RPMI7951 (cell line): ENCODE measurements at regions not wholly inside any gene's neighbourhood (a gene's known extent, or its start where the extent isn't known, plus 50 kb on each side); places are given as distances from the start of the nearest gene placed in this dataset.

Experiments
- DNase-seq: peaks from one replicate; pipeline ENCODE4 v3.0.0-alpha.2; 2012; ENCODE audit warnings: low read depth

DNA sequence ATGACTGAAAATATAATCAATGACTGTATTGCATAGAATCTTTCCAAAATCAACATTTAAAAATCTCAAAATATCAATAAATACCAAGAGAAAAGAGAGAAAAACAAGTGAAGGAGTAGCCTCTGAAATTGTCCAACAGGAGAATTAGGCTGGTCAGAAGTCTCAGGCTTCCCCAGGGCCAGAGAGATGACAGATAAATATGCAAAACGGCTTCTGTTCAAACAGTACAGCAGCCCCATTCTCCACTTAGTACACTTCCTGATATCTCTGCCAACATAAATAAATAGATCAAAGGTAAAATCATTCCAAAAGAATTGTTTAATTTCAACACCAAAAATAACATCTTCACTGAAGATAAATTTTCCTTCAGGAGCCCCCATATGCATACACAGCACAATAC lies 204.7 kb upstream of the GABRA2 start:
- no peak for DNase-seq

DNA sequence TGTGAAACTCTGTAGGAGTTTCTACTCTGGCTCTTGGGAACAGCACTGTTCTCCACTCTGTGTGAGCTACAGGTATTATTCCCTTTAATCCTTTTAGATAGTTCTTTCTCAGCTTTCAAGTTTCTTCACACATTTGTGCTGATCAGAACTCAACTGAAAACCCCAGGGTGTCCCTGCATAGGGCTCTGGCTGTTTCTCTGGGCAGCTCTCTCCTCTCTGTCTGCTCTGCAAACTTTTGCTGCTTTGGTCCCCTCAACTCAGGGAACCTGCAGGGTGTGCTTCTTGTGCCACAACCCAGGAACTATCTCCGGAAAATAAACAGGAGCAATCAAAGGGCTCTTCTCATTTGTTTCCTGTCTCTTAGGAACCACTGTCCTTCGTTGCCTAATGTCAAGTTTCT lies 196.6 kb upstream of the GABRA2 start:
- DNase-seq: no peak

DNA sequence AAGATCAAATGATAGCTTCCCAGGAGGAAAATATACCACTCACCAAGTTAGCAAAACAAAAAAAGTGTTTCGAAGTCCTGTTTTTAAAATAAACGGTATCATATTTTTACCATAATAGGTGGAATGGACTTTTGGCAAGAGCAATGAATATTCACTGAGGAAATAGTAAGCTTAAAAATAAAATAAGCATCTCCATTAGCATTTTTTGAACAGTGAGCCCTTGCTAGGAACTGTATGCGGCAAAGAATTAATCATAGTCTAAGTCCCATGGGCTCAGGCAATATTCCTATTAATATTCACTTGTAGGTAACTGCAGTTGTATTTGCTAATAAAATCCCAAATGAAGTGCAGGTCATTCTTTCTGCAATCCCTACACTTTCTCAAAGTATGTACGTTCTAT lies 191.7 kb upstream of the GABRA2 start:
- DNase-seq: no peak

DNA sequence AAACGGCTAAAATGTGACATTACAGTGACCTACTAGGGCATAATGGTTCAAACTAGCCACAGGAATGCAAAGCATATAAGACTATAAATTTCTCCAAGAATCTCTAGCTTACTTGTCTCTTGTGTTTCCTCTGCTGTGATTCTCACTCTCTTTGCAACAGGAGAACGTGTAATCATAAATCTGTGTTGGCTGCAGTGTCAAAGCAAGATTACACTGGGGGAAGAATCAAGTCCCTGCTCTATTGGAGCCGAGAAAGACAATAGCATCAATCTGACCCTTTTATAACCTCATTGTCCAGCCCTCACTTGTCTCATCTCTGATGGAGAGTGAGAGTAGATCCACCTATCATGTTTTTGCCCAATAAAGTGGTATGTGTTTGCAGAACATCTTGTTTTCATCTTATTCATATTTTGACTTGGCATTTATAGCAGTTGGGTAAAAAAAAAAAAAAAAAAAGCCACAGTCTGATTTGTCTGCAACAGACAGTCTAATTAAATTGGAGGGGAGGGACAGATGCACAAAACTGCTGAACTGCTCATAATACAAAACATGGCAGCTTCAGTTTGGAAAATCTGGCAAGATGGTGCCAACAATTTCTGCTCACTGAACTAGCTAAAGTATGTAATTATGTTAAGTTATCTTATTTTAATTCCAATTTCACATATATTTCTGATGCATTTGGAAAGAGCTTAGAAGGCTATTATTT lies 165.0 kb upstream of the GABRA2 start:
- DNase-seq: no peak

DNA sequence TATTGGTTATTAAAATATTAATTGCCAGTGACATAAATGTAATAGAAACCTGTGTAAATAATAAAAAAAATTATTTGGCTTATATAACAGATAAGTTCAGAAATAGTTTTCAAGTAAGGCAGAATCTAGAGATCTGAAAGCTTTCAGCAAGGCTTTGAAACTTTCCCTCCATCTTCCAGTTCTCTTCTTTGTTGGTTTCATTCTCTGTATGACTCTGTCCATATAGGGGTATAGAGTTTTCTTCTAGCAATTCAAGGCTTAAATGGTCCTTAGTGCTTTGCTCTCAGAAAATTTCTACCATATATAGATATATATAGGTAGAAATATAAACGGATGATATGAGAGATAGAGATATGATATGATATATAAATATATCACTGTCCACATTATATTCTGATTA lies 160.5 kb upstream of the GABRA2 start:
- DNase-seq: no peak

DNA sequence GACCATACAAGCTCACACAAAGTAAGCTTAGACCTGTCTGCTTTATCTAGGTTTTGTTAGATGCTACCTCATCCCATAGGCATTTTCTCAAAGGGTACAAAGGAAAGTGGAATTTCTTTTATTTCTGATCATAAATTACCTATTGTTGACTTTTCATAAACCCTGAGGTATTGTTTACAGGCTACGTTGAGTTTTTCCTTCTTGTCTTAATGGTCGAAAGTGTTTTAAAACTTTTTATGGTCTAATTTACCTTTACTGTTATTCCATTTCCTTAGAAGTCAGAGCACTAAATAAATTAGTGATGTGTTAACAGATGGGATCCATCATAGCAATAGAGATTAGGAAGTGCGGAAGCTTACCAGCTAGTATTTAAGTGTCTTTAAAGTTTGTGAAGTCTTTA lies 159.2 kb upstream of the GABRA2 start:
- DNase-seq: no peak

DNA sequence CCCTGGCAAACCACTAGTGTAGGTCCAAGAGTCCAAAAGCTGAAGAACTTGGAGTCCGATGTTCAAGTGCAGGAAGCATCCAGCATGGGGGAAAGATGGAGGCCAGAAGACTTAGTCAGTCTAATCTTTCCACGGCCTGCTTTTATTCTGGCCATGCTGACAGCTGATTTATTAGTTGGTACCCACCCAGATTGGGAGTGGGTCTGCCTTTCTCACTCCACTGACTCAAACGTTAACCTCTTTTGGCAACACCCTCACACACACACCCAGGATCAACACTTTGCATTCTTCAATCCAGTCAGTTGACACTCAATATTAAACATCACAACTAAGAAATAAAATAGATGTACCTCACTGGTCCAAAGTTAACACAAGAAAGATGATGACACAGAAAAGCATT lies 134.8 kb upstream of the GABRA2 start:
- DNase-seq: no peak

DNA sequence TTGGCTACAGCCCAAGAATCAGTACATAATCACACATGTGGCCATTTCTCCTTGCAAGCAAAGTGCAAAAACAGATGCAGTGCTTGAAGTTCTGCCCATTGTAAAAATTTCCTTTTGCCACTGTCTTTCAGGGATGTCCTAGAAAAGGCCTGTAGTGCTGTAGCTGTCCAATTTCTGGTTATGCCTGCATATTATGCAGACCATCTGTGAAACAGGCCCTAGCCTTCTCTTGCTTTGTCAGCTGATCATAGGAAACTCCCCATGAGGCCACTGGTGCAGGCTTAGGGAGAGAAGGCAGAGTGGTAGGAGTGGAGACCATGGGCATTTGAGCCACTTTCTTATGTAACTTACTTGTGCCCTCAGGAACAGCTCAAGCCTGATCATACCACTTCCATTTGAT lies 130.4 kb upstream of the GABRA2 start:
- DNase-seq: no peak

DNA sequence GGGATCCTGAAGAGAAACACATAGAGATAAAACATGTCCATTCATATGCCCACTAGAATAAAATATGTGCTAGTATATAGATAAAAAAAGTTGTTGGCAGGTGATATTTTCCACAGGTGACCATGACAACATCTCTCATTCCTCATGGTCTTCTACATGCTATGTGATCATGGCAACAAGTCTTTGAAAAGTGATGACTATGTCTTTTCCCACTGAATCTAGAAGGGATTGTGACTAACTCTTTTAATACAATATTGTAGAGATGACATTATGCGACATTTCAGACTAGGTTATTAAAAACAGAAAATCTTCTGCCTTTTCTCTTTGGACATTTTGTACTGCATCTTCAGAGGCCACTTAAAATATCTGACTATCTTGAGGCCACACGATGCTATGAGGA lies 126.0 kb upstream of the GABRA2 start:
- DNase-seq: no peak

DNA sequence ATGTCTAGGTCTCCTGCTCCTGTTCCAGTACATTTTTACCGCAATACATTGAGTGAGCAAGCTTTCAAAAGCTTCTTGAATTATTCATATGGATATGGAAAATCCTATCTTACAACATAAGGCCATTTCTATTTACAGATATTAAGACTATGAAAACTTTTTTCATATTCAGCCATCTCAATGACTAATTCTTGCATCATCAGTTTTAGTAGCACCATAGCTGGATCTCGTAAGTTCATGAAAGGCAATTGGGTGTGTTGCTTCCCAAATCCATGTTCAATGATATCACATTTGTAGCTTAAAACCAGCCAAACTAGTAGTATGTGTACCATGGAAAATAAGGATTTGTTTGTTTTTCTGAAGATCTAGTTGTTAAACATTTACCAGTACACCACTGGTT lies 118.3 kb upstream of the GABRA2 start:
- no peak for DNase-seq

DNA sequence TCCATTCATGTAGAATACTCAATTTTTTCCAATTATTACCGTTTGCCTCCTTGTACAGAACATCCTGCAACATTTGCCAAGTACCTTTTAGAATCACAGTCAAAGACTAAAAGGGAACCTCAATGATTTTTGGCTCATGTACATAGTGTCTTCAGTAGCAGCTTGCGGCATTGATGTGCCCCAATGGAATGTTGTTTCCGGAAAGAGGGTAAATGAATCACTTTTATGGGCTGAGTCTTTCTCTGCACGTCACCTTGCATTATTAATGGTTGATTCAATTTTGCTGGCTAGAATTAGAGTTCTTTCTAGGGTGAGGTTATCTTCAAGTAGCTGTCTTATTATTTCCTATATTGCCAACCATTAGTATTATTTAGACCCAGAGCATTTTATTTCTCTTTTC lies 116.9 kb upstream of the GABRA2 start:
- peak; percentile 23 for DNase-seq

DNA sequence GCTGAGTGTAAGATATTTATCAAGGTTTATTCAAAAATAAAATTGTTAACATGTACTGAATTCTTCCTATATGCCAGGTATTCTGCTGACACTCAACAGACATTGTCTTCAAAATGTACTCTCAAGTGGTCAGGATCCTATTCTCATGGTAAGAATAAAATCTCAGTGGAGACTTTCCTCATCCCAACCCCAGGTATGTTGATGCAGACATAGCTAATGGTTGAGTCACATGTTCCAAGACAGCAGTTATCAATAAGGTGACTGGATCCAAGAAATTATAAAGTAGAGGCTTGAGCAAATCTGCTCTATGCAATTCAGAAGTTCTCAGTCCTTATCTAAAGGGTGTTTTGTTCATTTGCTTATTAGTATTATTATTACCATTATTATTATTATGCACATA lies 115.2 kb upstream of the GABRA2 start:
- no peak for DNase-seq

DNA sequence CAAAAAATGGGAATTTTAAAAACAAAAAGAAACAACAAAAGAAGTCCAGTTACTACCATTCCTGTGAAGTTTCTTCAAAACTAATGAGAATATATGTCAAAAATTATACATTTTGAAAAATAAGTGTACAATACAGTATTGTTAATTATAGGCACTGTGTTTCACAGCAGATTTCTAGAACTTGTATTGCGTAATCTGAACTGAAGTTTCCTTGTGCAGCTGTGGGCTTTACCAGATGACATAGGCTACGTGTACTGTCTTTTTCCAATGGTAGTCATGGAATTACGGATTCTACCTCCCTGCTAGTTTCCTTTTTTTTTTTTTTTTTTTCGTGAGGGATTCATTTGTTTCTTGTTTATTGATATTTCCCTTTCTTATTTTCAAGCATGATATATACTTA lies 113.8 kb upstream of the GABRA2 start:
- DNase-seq: peak; percentile 1

DNA sequence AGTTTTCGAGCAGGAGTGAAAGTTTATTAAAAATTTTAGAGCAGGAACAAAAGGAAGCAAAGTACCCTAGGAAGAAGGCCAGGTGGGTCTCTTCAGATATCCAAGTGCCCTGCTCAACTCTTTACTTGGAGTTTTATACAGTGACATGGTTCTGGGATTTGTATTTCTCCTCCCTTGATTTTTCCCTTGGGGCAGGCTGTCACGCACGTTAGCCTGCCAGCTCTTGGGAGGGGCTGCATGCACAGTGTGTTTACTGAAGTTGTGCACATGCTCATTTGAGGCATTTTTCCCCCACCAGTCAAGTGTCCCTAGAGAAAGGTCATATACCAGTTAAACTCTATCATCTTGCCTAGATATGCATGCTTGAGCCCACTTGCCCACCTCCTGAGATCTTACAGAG lies 102.5 kb upstream of the GABRA2 start:
- no peak for DNase-seq

DNA sequence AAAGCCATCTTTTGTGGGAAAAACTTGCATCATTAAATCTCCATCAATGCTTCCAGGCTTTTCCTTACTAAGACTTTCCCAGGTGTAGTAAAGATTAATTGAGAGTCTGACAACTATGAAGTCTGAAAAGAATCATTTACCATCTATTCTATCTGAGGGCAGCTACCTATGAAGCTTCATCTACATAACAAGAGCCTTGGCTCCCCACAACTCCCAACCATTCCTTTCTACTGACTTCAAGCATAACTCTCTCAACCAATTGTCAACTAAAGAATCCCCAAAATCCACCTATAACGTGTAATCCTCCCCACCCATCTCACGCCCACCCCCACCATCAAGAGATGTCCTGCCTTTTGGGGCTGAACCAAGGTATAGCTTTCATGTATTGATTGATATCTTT lies 101.5 kb upstream of the GABRA2 start:
- no peak for DNase-seq

DNA sequence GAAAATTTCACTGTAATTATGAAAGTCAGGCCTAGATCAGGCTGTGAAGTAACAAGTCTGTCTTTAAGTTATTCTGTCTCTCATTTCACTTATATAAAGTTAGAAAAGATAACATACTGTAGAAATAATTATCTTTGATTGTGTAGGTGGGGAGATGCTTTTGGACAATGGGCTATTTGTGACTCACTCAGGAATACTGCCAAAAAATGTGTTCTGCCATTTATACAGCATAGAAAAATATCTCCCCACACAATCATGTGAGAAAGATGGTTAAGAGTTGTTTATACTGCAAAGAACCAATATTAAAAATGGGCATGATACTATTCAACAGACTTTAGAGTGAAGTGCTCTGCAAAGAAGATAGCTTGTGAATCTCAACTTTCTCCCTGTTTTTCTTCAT lies 95.0 kb upstream of the GABRA2 start:
- DNase-seq: no peak

DNA sequence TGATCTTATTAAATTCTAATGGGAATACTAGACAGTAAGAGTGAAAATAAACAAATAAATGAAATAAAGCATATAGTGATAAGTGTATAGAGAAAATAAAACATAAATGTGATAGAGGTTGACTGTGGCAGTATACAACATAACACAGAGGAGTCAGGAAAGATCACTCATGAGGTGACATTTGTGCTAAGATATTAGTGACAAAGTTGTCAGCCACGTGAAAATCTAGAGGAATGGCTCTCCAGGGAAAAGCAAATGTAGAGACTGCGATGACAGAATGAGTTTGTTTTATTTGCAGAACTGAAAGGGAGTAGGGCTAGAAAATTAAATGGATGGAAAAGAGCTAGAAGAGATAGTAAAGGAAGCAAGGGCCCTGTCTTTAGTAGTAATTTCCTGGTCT lies 72.8 kb upstream of the GABRA2 start:
- DNase-seq: no peak

DNA sequence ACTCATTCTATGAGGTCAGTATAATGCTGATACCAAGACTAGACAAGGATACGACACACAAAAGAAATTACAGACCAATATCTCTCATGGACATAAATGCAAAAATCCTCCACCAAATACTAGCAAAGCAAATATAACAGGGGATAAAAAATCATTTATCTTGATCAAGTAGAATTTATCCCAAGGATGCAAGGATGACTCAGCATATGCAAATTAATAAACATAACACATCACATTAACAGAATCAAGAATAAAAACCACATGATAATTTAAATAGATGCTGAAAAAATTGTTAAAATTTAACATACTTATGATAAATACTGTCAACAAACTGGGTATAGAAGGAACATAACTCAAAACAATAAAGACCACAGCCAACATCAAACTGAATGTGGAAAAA lies 69.4 kb upstream of the GABRA2 start:
- no peak for DNase-seq

DNA sequence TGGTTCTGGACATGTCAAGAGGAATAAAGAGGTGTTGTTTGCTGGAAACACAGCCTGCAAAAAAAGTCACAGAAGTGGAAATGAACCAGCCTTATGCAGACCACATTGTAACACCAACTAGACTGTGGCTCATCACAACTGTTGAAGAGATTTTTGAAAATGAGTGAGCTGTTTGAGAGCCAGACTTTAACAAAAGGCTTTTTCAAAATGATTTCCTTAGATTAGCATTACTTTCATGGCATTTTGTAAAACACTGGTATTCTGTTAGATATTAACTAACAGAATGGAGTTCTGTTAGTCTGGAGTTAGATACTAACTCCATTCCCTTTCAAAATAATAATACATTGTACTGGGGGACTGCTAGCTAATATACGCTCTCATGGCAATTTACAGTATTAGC lies 60.6 kb upstream of the GABRA2 start:
- DNase-seq: peak; percentile 27

DNA sequence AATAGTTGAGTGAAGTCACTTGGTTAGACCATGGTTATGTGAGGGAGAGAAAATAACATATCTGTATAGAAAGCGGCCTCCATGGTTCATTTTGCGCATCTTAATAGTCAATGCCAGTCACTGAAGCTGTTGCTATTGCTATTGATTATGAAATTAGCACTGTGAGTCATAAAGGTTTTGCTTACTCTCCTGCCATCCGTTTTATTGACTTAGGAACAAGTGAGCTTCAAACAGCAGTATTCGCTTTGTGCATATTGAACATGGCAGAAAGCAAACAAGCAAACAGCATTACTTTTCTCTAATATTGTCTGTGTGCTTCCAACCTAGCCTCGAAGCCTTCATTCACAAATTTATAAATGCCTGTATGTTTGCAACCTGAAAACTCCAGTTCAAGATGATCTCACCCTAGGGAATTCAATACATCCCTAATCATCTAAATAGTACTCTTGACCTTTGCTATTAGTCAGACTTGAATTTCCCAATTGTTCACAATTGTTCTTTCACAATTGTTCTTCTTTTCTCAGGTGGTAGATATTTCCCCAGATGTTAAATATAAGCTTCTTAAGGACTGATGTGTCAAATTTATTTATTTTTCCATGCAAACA lies 55.9 kb upstream of the GABRA2 start:
- no peak for DNase-seq

DNA sequence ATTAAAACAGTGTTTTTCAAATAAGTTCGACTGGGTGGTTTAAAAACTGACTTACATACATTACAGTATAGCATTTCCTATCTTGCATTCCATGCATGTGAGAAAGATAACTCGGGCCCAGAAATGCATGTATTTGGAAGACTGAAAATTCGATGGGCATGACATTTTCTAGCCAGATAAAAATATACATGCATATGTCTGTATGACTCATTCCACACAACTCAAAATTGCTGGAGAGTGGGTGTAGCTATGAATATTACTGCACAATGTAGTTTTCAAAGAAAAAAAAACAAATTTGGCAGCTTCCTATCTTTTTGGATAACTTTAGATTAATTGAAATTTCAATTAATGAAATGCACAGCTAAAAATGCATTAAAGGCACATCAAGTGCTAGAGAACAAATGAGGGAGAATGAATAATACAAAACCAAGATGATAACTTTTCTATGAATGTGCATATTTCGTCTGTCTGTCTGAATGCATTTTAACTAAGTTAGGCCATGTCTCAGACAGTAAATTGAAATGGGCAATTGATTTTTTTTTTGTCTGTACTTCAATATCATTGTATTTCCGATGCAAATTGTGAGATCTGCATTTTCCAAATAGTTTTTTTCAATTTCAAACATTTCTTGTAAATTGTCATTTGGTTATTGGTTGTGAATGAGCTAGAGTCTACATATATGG lies 54.5 kb upstream of the GABRA2 start:
- no peak for DNase-seq

DNA sequence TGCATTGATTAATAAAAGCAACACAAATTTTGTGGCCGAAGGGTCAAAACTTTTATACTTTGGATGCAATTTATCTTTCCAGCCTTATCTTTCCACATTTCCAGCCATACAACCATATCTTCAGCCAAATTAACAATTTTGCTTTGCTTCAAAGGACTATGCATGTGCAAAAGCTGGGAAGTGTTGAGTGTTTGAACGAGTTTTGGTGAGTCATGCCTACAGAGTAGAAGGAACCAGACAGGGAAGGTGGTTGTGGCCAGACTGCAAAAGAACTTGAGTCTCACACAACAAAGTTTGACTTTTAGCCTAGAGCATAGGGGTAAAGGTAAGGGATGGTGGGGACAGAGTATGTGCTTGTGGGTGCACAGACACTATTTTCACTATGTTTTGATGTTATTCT lies 53.0 kb upstream of the GABRA2 start:
- DNase-seq: no peak

DNA sequence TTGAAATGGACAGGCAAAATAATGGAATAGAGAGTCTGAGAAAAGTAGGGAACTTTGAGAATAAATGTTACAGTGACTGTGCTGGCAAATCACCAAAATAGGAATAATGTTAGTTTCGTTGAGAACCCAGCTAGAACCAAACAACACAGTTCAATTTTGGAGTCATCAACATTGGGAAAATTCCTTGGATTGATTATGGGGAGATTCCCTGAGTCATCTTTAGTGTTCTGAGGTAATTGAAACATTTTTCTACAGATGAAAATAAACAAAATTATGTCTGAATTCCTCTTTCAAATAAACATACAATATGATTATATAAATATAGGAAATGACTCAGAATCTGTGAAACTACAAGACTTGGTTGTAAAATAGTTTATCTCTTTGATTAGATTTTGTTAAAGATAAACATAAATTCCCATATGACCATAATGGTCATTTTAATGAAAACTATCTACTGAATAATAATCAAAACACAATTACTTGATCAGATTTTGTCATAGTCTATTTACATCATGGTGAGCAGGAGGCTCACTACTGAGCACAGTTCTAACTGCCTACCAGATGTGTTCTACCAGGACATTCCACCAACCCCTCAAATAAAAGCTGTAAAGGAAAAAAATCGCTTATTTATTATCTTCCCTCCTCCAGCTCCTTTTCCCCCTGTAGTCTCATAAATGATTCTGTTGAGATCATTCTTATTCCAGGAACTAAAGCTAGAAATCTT lies 51.4 kb upstream of the GABRA2 start:
- no peak for DNase-seq
